Activated CD8-positive, alpha-beta memory T cell treated with anti-CD3 and anti-CD28 coated beads, Interleukin-2, amount 50 U/mL, for 48 hours (primary cell): ENCODE measurements at regions not wholly inside any gene's neighbourhood (a gene's known extent, or its start where the extent isn't known, plus 50 kb on each side); places are given as distances from the start of the nearest gene placed in this dataset.

ENCODE experiments used
- DNase-seq: peaks from one replicate; pipeline ENCODE4 v3.0.0-alpha.2; 2020

GRCh38 chr12:34292736-34293625 is 270.7 kb downstream of the ALG10 start:
- DNase-seq = no peak

DNA sequence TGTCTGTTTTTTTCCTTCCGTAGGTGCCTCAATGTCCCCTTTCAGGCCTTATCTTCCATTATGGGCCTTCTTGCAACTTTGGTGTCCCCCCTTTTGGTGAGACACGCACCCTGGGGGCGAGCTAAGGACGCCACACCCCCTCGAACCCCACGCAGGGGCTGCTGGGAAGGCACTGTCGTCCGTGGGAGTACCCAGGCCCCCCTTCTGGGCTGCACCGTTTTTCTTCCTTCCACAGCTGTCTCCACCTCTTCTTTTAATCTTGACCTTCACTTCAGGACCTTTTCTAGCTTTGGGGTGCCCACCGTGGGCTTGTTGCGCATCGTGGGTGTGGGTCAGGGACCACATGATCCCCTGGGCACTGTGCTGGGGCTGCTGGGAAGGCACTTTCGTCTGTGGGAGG is 271.8 kb downstream of the ALG10 start:
- DNase-seq = no peak

- no peak for DNase-seq
These were observed 272.5 kb downstream of the ALG10 start for GRCh38 chr12:34294671-34295365.

DNA sequence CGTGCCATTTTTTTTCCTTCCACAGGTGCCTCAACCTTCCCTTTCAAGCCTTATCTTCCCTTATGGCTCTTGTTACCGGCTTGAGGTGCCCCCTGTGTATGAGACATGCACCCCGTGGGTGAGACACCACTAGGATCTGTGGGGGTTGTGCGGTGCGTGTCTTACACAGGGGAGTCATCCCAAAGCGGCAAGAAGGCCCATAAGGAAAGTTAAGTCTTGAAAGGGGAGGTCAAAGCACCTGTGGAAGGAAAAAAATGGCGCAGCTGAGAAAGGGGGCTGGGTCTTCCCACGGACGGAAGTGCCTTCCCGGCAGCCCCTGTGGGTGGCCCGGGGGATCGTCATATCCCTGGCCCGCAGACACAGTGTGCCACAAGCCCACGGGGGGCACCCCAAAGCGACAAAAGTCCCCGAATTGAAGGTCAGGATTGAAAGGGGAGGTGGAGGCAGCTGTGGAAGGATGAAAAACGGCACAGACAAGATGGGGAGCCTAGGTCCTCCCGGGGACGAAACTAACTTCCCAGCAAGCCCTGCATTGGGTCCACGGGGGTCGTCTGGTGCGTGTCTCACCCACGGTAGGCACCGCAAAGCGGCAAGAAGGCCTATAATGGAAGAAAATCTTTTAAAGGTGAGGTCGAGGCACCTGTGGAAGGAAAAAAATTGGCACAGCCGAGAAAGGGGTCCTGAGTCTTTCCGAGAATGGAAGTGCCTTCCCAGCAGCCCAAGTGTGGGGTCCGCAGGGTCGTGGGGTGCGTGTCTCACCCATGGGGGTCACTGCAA is 273.3 kb downstream of the ALG10 start:
- no peak for DNase-seq

- DNase-seq = no peak
These were observed 274.1 kb downstream of the ALG10 start for GRCh38 chr12:34296143-34297041.

GRCh38 chr12:34297126-34297789 is 275.0 kb downstream of the ALG10 start:
- DNase-seq = no peak

DNA sequence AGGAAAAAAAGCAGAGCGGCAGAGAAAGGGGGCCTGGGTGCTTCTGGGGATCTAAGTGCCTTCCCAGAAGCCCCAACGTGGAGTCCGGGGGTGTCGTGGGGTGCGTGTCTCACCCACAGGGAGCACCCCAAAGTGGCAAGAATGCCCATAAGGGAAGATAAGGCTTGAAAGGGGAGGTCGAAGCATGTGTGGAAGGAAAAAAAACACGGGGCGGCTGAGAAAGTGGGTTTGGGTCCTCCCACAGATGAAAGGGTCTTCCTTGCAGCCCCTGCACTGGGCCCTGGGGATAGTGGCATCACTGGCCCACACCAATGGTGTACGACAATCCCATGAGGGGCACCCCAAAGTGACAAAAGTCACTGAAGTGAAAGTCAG is 275.5 kb downstream of the ALG10 start:
- no peak for DNase-seq

GRCh38 chr12:34298176-34298970 is 276.1 kb downstream of the ALG10 start:
- DNase-seq = no peak

GRCh38 chr12:34298971-34299801 is 276.9 kb downstream of the ALG10 start:
- no peak for DNase-seq

- DNase-seq = no peak
These were observed 277.5 kb downstream of the ALG10 start for GRCh38 chr12:34299802-34300193.

- DNase-seq = no peak
These were observed 278.3 kb downstream of the ALG10 start for GRCh38 chr12:34300376-34301250.

- DNase-seq = no peak
These were observed 279.2 kb downstream of the ALG10 start for GRCh38 chr12:34301251-34302130.

- no peak for DNase-seq
These were observed 280.0 kb downstream of the ALG10 start for GRCh38 chr12:34302131-34302885.

DNA sequence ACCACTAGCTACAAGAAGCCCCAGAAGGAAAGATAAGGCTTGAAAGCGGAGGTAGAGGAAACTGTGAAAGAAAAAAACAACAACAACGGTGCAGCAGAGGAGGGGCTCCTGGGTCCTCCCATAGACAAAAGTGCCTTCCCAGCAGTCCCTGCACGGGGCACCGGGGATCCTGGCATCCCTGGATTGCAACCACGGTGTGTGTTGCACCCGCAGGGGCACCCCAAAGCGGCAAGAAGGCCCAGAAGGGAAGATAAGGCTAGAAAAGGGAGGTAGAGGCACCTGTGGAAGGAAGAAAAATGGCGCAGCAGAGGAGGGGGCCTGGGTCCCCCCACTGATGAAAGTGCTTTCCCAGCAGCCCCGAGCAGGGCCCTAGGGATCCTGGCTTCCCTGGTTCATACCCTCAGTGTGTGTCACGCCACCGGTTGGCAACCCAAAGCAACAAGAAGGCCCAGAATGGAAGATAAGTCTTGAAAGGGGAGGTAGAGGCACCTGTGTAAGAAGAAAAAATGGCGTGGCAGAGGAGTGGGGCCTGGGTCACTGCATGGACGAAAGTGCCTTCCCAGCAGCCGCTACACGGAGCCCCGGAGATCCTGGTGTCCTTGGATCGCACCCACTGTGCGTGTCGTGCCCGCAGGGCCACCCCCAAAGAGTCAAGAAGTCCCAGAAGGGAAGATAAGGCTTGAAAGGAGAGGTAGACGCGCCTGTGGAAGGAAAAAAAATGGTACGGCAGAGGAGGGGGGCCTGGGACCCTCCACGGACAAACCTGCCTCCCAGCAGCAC is 281.0 kb downstream of the ALG10 start:
- DNase-seq = no peak

- DNase-seq = no peak
These were observed 281.7 kb downstream of the ALG10 start for GRCh38 chr12:34304001-34304400.

- no peak for DNase-seq
These were observed 282.2 kb downstream of the ALG10 start for GRCh38 chr12:34304546-34304945.
